NCI-H1092 (cell line): ENCODE measurements at regions not wholly inside any gene's neighbourhood (a gene's known extent, or its start where the extent isn't known, plus 50 kb on each side); places are given as distances from the start of the nearest gene placed in this dataset.

Experiments used
- DNase-seq: peaks from one replicate; lab custom pipeline; 2025; lab: John Stamatoyannopoulos, UW

DNA sequence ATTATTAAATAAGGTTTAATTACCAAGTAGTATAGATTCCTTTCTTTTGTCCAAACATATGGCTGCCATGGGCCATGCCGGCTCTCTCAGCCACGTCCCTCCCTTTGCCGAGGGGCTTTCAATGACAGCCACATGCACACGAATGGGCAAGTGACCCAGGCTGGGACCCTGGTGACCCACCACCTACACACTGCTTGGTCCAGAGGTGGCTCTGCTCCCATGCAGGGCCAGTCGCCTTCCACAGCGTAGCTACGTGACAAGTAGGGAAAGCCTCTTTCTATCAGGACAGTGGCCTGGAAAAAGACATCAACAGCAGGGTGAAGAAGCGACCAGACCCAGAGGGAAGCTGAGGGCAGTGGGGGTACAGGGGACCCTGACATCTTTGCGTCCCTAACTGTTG lies 152.8 kb upstream of the CST7 start:
- DNase-seq, result no peak

- no peak for DNase-seq
Measured at GRCh38 chr20:24797113-24797512, 152.0 kb upstream of the CST7 start.

DNA sequence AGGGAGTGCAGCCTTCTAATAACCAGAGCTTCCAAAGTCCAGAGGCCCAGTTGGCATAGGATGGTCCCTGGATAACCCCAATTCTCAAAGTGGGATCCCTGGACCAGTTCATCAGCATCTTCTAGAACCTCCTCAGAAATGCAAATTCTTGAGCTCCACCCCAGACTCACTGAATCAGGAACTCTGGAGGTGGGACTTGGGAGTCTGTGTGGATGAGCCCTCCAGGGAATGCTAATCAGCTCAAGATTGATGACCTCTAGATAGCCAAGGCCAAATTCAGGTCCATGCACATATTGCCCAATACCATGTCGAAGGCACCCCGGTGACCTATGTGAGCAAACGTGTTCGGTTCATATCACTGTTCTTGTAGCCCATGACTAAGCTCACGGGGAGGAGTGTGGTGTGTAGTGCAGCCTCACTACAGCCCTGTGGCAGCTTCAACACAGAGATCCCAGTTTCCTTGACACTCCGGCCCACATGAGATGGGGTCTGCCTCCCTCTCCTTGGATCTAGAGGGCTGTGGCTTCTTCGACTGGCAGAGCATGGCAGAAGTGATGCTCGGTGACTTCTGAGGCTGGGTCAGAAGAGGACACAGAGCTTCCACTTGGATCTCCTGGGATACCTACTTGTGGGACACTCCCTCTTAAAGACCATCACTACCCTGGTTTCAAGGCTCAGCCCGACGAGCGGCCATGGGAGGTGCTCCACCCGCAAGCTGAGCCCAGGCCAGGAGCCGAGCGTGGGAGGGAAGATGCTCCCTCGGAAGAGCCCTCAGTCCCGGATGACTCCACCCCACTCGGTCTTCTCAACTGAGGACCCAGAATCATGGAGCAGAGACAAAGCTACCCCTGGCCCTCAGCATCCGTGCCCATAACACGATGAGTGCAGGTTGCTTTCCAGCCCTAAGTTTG lies 151.1 kb upstream of the CST7 start:
- no peak for DNase-seq

- DNase-seq, result no peak
Measured at GRCh38 chr20:24798930-24799705, 150.0 kb upstream of the CST7 start.

- no peak for DNase-seq
Measured at GRCh38 chr20:24799971-24800580, 149.0 kb upstream of the CST7 start.

- DNase-seq, result no peak
Measured at GRCh38 chr20:24802286-24802820, 146.7 kb upstream of the CST7 start.

GRCh38 chr20:24804481-24805206 lies 144.4 kb upstream of the CST7 start:
- DNase-seq, result no peak

GRCh38 chr20:24805456-24806238 lies 143.4 kb upstream of the CST7 start:
- no peak for DNase-seq

- DNase-seq, result no peak
Measured at GRCh38 chr20:24806705-24807676, 142.1 kb upstream of the CST7 start.

GRCh38 chr20:24808616-24809015 lies 140.5 kb upstream of the CST7 start:
- DNase-seq, result no peak

DNA sequence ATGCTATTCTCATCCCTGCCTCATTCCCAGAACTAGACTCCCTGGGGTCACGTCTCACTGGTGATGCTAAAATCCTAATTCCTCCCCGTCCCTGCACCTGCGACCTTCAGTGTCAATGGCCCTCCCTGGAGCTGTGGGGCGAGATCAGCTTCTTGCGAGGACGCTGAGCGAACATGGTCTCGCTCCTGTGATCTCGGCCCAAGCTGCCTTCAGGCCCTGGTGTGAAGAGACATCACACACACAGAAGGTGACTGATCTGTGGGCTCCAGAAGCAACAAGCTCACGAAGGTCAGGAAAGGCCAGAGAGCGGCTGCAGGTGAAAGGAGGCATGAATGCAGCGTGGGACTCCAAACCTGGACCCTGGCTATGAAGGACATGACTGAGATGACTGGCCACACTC lies 139.5 kb upstream of the CST7 start:
- no peak for DNase-seq

DNA sequence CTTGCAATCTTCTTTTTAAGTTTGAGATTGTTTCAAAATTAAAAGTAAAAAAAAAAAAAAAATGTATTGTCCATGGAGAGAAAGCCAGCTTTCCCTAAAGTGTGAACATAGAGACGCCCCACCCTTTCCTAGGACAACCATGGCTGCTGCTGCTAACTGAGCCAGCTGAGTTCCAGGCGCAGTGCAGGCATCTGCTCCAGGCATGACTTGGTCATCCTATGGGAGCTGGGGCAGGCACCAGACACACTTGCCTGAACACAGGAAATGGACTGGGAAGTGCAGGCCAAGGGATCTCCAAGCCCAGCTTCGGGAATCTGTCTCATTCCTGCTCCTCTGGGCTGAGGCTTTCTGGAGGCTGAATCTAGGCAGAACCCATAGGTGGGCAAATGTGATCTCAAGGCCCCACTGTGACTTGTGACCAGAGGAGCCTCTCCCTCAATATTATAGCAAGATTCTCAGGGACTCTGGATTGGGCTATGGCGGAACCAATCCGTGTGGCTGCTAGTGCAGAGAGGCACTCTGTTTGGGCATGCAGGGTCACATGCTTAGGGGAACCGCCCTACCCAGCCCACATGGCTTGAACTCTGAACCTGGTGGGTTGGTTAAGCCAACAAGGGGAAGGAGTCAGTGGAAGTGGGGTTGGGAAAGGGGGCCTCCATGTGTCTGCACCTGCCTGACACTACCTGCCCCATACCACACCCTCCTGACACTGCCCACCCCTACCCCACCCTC lies 138.2 kb upstream of the CST7 start:
- no peak for DNase-seq

DNA sequence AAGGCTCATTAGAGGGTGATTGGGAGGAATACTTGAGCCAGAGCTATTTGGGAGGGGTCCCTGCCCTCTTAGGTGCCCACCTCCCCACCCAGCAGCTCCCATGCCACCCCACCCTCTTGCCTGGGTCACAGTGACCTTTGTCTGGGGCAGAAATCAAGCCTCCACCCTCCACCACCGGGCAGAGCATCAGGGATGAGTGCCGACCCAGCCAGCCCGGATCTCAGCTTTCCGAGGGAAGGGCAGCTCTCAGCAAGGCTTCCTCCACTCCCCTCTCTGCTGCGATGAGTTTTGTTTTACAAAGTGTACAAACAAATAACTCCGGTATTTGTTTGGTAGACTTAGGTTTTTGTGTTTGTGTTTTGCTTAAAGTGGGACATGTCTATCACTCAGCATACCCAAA lies 136.7 kb upstream of the CST7 start:
- no peak for DNase-seq

DNA sequence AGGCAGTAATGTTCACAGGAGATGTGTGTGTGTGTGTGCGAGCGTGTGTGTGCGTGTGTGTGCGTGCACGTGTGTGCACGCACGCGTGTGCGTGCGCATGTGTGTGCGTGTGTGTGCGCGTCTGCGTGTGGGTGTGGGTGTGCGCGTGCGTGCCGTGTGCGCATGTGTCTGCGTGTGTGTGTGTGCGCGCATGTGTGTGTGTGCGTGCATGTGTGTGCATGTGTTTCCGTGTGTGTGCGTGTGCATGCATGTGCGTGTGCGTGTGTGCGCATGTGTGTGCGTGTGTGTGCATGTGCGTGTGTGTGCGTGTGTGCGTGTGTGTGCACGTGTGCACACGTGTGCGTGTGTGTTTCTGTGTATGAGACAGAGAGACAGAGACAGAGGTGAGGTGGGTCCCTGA lies 136.0 kb upstream of the CST7 start:
- no peak for DNase-seq

GRCh38 chr20:24813496-24813895 lies 135.6 kb upstream of the CST7 start:
- no peak for DNase-seq

GRCh38 chr20:24813936-24814335 lies 135.1 kb upstream of the CST7 start:
- DNase-seq, result no peak

DNA sequence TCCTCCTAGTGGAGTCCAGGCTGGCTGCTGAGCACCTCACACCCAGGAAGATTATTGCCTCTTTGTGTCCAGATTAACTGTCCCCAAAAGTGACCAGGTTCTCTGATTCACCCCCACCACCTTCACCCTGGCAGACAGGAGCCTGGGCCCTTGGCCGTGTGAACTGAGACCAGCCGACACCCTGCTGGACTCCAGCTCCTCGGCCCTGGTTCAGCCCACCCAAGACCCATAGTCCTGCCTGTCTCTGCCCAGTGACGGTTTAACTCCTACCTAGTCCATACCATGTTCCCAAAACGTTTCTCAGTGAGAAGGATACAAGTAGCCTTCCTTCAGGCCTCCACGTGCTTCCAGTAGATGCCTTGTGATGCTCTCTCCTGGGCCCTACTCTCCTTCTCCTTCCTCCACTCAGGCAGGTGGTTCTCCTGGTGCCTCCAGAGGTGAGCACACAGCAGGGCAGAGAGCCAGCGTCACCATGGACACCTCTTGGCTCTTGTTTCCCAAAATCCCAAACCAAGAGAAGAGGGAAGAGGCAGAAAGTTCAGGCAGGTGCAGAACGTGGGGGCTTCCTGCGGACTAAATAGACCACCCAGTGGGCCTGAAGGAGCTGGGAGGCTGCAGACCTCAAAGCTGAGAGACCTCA lies 134.4 kb upstream of the CST7 start:
- DNase-seq, result no peak

DNA sequence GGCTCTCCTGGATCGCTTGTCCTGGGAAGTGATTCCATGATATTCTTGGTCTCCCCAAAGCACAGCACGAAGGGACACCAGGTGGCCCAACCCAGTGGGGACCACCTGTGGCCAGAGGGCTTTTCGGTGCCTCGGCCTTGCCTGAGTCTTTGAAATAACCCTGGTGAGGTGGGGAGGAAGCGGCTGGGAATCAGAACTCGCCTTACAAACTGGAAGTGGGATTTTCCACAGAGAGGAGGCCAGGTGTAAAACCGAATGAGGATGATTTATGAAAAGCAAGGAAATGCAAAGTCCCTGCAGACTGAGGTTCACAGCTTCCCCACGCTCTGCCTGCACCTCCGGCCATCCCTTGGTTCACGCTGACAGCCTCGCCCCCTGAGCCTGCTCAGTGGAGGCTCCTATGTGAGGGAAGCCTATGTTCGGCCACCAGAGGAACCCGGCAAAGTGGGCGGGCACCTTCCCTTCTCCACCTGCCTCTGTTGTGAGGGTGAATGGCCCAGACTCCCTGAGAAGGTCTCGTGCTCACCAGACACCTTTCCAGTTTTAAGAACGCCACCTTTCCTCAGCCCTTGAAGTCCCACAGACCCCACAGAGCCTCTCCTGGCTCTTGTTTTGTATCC lies 133.8 kb upstream of the CST7 start:
- DNase-seq, result no peak
